Fibroblast of skin of left biceps (primary cell): ENCODE measurements at regions not wholly inside any gene's neighbourhood (a gene's known extent, or its start where the extent isn't known, plus 50 kb on each side); places are given as distances from the start of the nearest gene placed in this dataset.

Source experiments
- DNase-seq, 2 experiments: peaks; one replicate each; pipeline ENCODE4 v3.0.0-alpha.2; 2013; ENCODE audit warnings: low read depth in 2 of 2

GRCh38 chr13:31049083-31049482 lies 112.6 kb downstream of the HSPH1 start:
- DNase-seq = no peak

GRCh38 chr13:31048521-31048920 lies 113.2 kb downstream of the HSPH1 start:
- DNase-seq = no peak

GRCh38 chr13:31046711-31047279 lies 114.3 kb downstream of the TEX26 start:
- no peak for DNase-seq

GRCh38 chr13:31045286-31046081 lies 113.0 kb downstream of the TEX26 start:
- peak; percentile 62 to 67 for DNase-seq

- peak in 1 of 2 experiments; percentile 37 for DNase-seq
These were observed 112.2 kb downstream of the TEX26 start for GRCh38 chr13:31044364-31045285.

GRCh38 chr13:31043957-31044356 lies 111.5 kb downstream of the TEX26 start:
- DNase-seq = no peak

GRCh38 chr13:31042481-31043165 lies 110.2 kb downstream of the TEX26 start:
- DNase-seq = no peak

GRCh38 chr13:31042049-31042448 lies 109.6 kb downstream of the TEX26 start:
- DNase-seq = no peak

GRCh38 chr13:31038834-31039552 lies 106.5 kb downstream of the TEX26 start:
- no peak for DNase-seq

- no peak for DNase-seq
These were observed 105.5 kb downstream of the TEX26 start for GRCh38 chr13:31037874-31038500.

GRCh38 chr13:31036731-31037695 lies 104.6 kb downstream of the TEX26 start:
- no peak for DNase-seq

- peak; percentile 63 to 66 for DNase-seq
These were observed 102.9 kb downstream of the TEX26 start for GRCh38 chr13:31035185-31035965.

- no peak for DNase-seq
These were observed 100.2 kb downstream of the TEX26 start for GRCh38 chr13:31032528-31033113.

GRCh38 chr13:31031482-31031881 lies 99.0 kb downstream of the TEX26 start:
- DNase-seq = no peak

- no peak for DNase-seq
These were observed 96.6 kb downstream of the TEX26 start for GRCh38 chr13:31029102-31029501.

- no peak for DNase-seq
These were observed 94.7 kb downstream of the TEX26 start for GRCh38 chr13:31027136-31027535.
